ENCODE measurements at regions not wholly inside any gene's neighbourhood (a gene's known extent, or its start where the extent isn't known, plus 50 kb on each side); places are given as distances from the start of the nearest gene placed in this dataset.

GRCh38 chr12:14187002-14187401 is 178.5 kb upstream of the ATF7IP start:
- CTCF ChIA-PET = no interaction called here
- Mint-ChIP-seq H3K27me3 (peaks cover 1 to 27% of the 10 kb centered on the region in 2 donors), H3K4me1 (peaks cover 0 to 3% (median 2%) of the 10 kb centered on the region in 3 donors), H3K27ac (no peak overlapping the region), H3K4me3 (no peak overlapping the region), H3K9me3 (no peaks in the 10 kb centered on the region), H3K36me3 (no peaks in the 10 kb centered on the region)
- POLR2A ChIA-PET = no interaction called here
- Histone ChIP-seq H3K27me3 (ENCODE audit: insufficient read depth, low read length, poor library complexity, severe bottlenecking) (no peaks in the 10 kb centered on the region), H3K4me1 (ENCODE audit: insufficient read depth, low read length) (no peaks in the 10 kb centered on the region), H3K9me3 (ENCODE audit: low read length) (no peaks in the 10 kb centered on the region), H3K27ac (ENCODE audit: low read depth, low read length) (no peak overlapping the region), H3K36me3 (ENCODE audit: insufficient read depth, low read length) (no peaks in the 10 kb centered on the region), H3K4me3 (ENCODE audit: low read length) (no peak overlapping the region)
- DNase-seq = no peak

- POLR2A ChIA-PET = no interaction called here
- H3K9me3 ChIP-seq (ENCODE audit: low read length) = no peaks in the 10 kb centered on the region
- DNase-seq = no peak
- no peaks in the 10 kb centered on the region for H3K4me1 ChIP-seq (ENCODE audit: insufficient read depth, low read length)
- H3K27me3 ChIP-seq (ENCODE audit: insufficient read depth, low read length, poor library complexity, severe bottlenecking) = no peaks in the 10 kb centered on the region
- CTCF ChIA-PET = no interaction called here
- no peak overlapping the region for H3K4me3 ChIP-seq (ENCODE audit: low read length)
- no peaks in the 10 kb centered on the region for H3K9me3 Mint-ChIP-seq
- no peaks in the 10 kb centered on the region for H3K36me3 Mint-ChIP-seq
- H3K27me3 Mint-ChIP-seq = peaks cover 1 to 28% of the 10 kb centered on the region in 2 donors
- H3K36me3 ChIP-seq (ENCODE audit: insufficient read depth, low read length) = no peaks in the 10 kb centered on the region
- no peak overlapping the region for H3K27ac Mint-ChIP-seq
- peaks cover 0 to 3% (median 2%) of the 10 kb centered on the region in 3 donors for H3K4me1 Mint-ChIP-seq
- H3K27ac ChIP-seq (ENCODE audit: low read depth, low read length) = no peak overlapping the region
- H3K4me3 Mint-ChIP-seq = no peak overlapping the region
Observed at GRCh38 chr12:14187966-14188365, 177.5 kb upstream of the ATF7IP start.

GRCh38 chr12:14188744-14189143 is 176.7 kb upstream of the ATF7IP start:
- no peak overlapping the region for H3K27ac Mint-ChIP-seq
- no peaks in the 10 kb centered on the region for H3K36me3 Mint-ChIP-seq
- Histone ChIP-seq H3K36me3 (ENCODE audit: insufficient read depth, low read length) (no peaks in the 10 kb centered on the region), H3K27ac (ENCODE audit: low read depth, low read length) (no peak overlapping the region), H3K4me1 (ENCODE audit: insufficient read depth, low read length) (no peaks in the 10 kb centered on the region), H3K9me3 (ENCODE audit: low read length) (no peaks in the 10 kb centered on the region), H3K27me3 (ENCODE audit: insufficient read depth, low read length, poor library complexity, severe bottlenecking) (no peaks in the 10 kb centered on the region), H3K4me3 (ENCODE audit: low read length) (no peak overlapping the region)
- no peak overlapping the region for H3K4me3 Mint-ChIP-seq
- peaks cover 1 to 34% of the 10 kb centered on the region in 2 donors for H3K27me3 Mint-ChIP-seq
- POLR2A ChIA-PET = no interaction called here
- H3K9me3 Mint-ChIP-seq = no peaks in the 10 kb centered on the region
- H3K4me1 Mint-ChIP-seq = peaks cover 0 to 3% (median 2%) of the 10 kb centered on the region in 3 donors
- no peak for DNase-seq
- CTCF ChIA-PET = no interaction called here

GRCh38 chr12:14190694-14191093 is 174.8 kb upstream of the ATF7IP start:
- Histone ChIP-seq H3K27me3 (ENCODE audit: insufficient read depth, low read length, poor library complexity, severe bottlenecking) (no peaks in the 10 kb centered on the region), H3K9me3 (ENCODE audit: low read length) (no peaks in the 10 kb centered on the region), H3K4me1 (ENCODE audit: insufficient read depth, low read length) (no peaks in the 10 kb centered on the region), H3K36me3 (ENCODE audit: insufficient read depth, low read length) (no peaks in the 10 kb centered on the region), H3K4me3 (ENCODE audit: low read length) (no peak overlapping the region), H3K27ac (ENCODE audit: low read depth, low read length) (no peak overlapping the region)
- POLR2A ChIA-PET = no interaction called here
- Mint-ChIP-seq H3K27me3 (peaks cover 1 to 30% of the 10 kb centered on the region in 2 donors), H3K27ac (no peak overlapping the region), H3K36me3 (no peaks in the 10 kb centered on the region), H3K4me1 (peaks cover 0 to 2% (median 2%) of the 10 kb centered on the region in 3 donors), H3K4me3 (no peak overlapping the region), H3K9me3 (no peaks in the 10 kb centered on the region)
- CTCF ChIA-PET = no interaction called here
- DNase-seq = no peak

- Histone ChIP-seq H3K4me1 (ENCODE audit: insufficient read depth, low read length) (no peaks in the 10 kb centered on the region), H3K27ac (ENCODE audit: low read depth, low read length) (no peak overlapping the region), H3K36me3 (ENCODE audit: insufficient read depth, low read length) (no peaks in the 10 kb centered on the region), H3K27me3 (ENCODE audit: insufficient read depth, low read length, poor library complexity, severe bottlenecking) (no peaks in the 10 kb centered on the region), H3K4me3 (ENCODE audit: low read length) (no peak overlapping the region), H3K9me3 (ENCODE audit: low read length) (no peaks in the 10 kb centered on the region)
- Mint-ChIP-seq H3K27ac (peak overlapping the region in 1 of 8 donors; percentile 6), H3K4me3 (no peak overlapping the region), H3K27me3 (peaks cover 0 to 28% of the 10 kb centered on the region in 2 donors), H3K9me3 (no peaks in the 10 kb centered on the region), H3K4me1 (no peaks in the 10 kb centered on the region), H3K36me3 (no peaks in the 10 kb centered on the region)
- no peak for DNase-seq
- ChIA-PET CTCF (no interaction called here), POLR2A (no interaction called here)
Observed at GRCh38 chr12:14191612-14192011, 173.9 kb upstream of the ATF7IP start.

- peaks cover 2 to 15% of the 10 kb centered on the region in 2 donors for H3K27me3 Mint-ChIP-seq
- H3K27ac Mint-ChIP-seq = no peak overlapping the region
- CTCF ChIA-PET = no interaction called here
- POLR2A ChIA-PET = no interaction called here
- H3K27me3 ChIP-seq (ENCODE audit: insufficient read depth, low read length, poor library complexity, severe bottlenecking) = no peaks in the 10 kb centered on the region
- no peaks in the 10 kb centered on the region for H3K9me3 Mint-ChIP-seq
- H3K4me3 ChIP-seq (ENCODE audit: low read length) = no peak overlapping the region
- no peaks in the 10 kb centered on the region for H3K4me1 ChIP-seq (ENCODE audit: insufficient read depth, low read length)
- no peaks in the 10 kb centered on the region for H3K9me3 ChIP-seq (ENCODE audit: low read length)
- no peaks in the 10 kb centered on the region for H3K36me3 ChIP-seq (ENCODE audit: insufficient read depth, low read length)
- H3K4me1 Mint-ChIP-seq = no peaks in the 10 kb centered on the region
- no peak overlapping the region for H3K4me3 Mint-ChIP-seq
- no peak for DNase-seq
- no peaks in the 10 kb centered on the region for H3K36me3 Mint-ChIP-seq
- H3K27ac ChIP-seq (ENCODE audit: low read depth, low read length) = no peak overlapping the region
Observed at GRCh38 chr12:14193639-14194038, 171.8 kb upstream of the ATF7IP start.

DNA sequence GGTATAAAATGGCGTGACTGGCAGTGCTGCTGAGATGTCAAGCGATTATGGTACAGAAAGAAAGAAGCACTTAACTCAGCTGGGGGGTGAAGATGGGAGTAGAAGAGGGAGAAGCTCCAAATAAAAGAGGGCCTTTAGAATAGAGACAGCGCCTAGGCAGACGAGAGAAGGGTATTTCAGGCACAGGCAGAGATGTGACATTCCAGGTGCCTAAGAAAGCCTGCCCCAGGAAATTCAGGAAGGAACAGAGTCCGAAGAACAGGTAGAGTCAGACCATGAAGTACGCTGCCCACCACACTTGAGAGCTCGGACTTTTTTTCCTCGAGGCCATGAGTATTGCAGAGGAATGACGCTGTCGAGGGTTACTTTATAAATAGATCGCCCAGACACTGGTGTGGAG is 170.9 kb upstream of the ATF7IP start:
- Mint-ChIP-seq H3K36me3 (no peaks in the 10 kb centered on the region), H3K27ac (no peak overlapping the region), H3K4me3 (no peak overlapping the region), H3K9me3 (no peaks in the 10 kb centered on the region), H3K4me1 (no peaks in the 10 kb centered on the region), H3K27me3 (peaks cover 2 to 15% of the 10 kb centered on the region in 2 donors)
- no peaks in the 10 kb centered on the region for H3K36me3 ChIP-seq (ENCODE audit: insufficient read depth, low read length)
- no peaks in the 10 kb centered on the region for H3K4me1 ChIP-seq (ENCODE audit: insufficient read depth, low read length)
- DNase-seq = no peak
- H3K27me3 ChIP-seq (ENCODE audit: insufficient read depth, low read length, poor library complexity, severe bottlenecking) = no peaks in the 10 kb centered on the region
- ChIA-PET POLR2A (no interaction called here), CTCF (no interaction called here)
- H3K9me3 ChIP-seq (ENCODE audit: low read length) = no peaks in the 10 kb centered on the region
- no peak overlapping the region for H3K4me3 ChIP-seq (ENCODE audit: low read length)
- no peak overlapping the region for H3K27ac ChIP-seq (ENCODE audit: low read depth, low read length)

DNA sequence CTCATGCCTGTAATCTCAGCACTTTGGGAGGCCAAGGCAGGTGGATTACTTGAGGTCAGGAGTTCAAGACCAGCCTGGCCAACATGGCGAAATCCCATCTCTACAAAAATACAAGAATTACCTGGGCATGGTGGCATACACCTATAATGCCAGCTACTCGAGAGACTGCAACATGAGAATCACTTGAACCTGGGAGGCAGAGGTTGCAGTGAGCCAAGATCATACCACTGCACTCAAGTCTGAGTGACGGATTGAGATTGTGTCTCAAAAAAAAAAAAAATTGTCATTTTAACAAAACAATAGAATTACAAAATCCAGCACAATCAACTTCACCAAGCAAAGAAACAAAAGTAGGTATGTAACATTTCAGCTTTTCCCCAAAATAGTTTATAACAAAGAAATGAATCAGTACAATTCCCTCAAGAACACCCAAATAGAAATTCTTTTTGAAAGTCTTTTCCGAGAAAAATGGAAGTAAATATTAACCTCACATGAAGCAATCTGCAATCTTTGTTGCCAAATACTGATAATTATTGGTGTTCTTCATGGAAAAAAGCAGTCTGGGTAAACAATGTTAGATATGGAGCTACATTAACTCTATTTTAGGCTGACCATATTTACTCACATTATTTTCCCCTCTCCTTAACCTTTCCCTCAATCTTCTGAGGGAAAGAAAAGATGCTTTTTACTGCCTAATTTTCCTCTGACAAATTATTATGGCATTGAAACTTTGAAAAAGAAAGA is 165.9 kb upstream of the ATF7IP start:
- ChIA-PET POLR2A (no interaction called here), CTCF (no interaction called here)
- no peak overlapping the region for H3K27ac Mint-ChIP-seq
- peaks cover 0 to 7% of the 10 kb centered on the region in 2 donors for H3K27me3 Mint-ChIP-seq
- H3K36me3 Mint-ChIP-seq = peaks cover 0 to 5% (median 1%) of the 10 kb centered on the region in 3 donors
- no peak overlapping the region for H3K27ac ChIP-seq (ENCODE audit: low read depth, low read length)
- no peaks in the 10 kb centered on the region for H3K9me3 ChIP-seq (ENCODE audit: low read length)
- no peaks in the 10 kb centered on the region for H3K4me1 Mint-ChIP-seq
- H3K4me3 ChIP-seq (ENCODE audit: low read length) = no peak overlapping the region
- H3K4me3 Mint-ChIP-seq = no peak overlapping the region
- H3K9me3 Mint-ChIP-seq = peaks cover 0 to 10% (median 4%) of the 10 kb centered on the region in 5 donors
- H3K27me3 ChIP-seq (ENCODE audit: insufficient read depth, low read length, poor library complexity, severe bottlenecking) = no peaks in the 10 kb centered on the region
- H3K4me1 ChIP-seq (ENCODE audit: insufficient read depth, low read length) = no peaks in the 10 kb centered on the region
- DNase-seq = no peak
- no peaks in the 10 kb centered on the region for H3K36me3 ChIP-seq (ENCODE audit: insufficient read depth, low read length)
